GM12891 (cell line): ENCODE measurements at regions not wholly inside any gene's neighbourhood (a gene's known extent, or its start where the extent isn't known, plus 50 kb on each side); places are given as distances from the start of the nearest gene placed in this dataset.

Experiments used
- POLR2A ChIP-seq: IDR thresholded peaks from 2 replicates; pipeline ENCODE4 v1.6.1; 2011; ENCODE audit warnings: low read depth, low read length, control low read depth
- POLR2AphosphoS5 ChIP-seq: IDR thresholded peaks from 2 replicates; pipeline ENCODE4 v1.6.1; 2011; ENCODE audit warnings: low read depth, low read length, control low read depth
- TAF1 ChIP-seq: IDR thresholded peaks from 2 replicates; pipeline ENCODE4 v1.6.1; 2011; ENCODE audit warnings: low read depth, low read length, control low read depth

DNA sequence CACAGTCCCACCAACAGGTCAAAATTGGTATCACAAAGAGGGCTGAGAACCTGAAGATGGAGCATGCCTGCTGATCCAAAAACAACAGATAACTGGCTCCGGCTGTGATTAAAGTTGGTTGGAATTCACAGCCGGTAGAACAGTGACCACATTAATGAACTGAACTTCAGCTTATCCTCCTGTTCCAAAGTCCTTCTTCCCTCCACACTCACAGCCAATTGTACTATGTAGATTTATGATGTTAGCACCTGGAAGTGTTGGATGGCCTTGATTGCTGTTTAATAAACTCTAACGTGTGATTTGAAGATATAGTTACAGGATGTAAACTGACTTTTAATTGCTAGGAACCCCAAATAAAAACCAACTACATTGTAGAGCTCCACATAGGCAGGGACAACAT, 367.3 kb upstream of the FRG2C start:
- TF ChIP-seq TAF1: no peak
- no peak for TF ChIP-seq POLR2A
- no peak for TF ChIP-seq POLR2AphosphoS5
